Stimulated activated CD8-positive, alpha-beta memory T cell treated with anti-CD3 and anti-CD28 coated beads, Interleukin-7, amount 100 ng/mL, for 1 hour (primary cell): ENCODE measurements at regions not wholly inside any gene's neighbourhood (a gene's known extent, or its start where the extent isn't known, plus 50 kb on each side); places are given as distances from the start of the nearest gene placed in this dataset.
"Not testable (repeated sequence)": the region's sequence is repeated elsewhere in the genome, so short reads cannot be mapped to it uniquely, and the experiment has no call there.

ENCODE experiments used
- DNase-seq, 2 donors: peaks; one replicate each; pipeline ENCODE4 v3.0.0-alpha.2; 2020; ENCODE audit warnings: low read depth in 2 of 2

DNA sequence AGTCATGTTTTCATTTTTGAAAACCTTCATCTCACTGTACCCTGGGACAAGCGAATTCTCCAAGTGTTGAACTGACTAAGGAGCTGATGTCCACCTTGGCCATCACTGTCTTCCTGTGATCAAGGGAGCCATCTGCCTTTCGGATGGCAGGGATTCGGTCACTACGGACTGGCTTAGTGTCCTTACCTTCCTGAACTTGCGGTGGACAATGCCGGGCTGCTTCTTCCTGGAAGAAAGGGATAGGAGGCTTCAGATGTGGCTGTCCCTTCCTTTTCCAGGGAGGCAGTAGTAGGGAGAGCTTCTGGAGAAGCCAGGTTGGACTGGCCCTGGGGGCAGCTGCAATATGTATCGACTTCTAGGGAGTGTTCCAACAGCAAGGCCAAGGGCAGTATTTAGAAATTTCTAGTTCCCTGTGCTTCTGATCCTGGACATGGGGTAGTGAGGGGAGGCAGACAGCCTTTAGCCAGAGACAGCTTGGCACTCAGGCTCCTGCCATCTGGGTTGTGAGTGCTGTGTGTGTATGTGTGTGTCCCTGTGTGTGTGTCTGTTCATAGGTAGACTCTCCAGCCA is 114.6 kb downstream of the IER5 start:
- no peak for DNase-seq

DNA sequence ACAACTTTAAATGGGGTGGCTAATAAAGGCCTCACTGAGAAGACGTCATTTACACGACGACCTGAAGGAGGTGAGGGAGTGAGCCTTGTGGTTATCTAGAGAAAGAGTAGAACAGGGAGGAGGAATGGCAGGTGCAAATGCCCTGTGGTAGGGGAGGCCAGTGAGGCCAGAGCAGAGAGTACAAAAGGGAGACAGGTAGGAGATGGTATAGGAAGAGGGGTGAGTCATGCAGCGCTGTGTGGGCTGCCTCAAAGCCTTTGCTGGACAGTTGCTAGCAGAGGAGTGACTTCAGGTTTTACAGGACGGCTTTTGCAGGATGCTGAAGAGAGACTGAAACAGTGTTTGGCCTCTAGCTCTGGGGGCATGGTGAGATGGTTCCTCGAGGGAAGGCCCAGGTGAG is 116.0 kb downstream of the IER5 start:
- no peak for DNase-seq

DNA sequence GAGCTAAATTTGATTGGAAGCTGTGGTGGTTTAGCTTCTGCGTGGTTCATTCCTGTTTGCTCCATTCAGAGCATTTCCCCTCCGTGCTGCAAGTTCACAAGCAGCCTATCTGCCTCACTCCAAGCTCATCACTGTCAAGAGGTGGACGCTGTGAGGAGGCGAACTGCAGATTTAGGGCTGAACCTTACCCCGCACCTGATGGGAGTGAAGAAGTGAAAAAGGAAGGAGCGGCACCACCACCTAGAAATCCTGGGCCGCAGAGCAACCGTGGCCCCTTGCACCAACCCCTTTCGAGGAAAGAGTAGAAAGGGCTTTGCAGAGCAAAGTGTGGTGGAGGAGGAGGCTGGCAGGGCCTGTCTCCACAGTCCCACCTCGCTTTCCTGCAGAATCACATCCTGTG is 117.4 kb downstream of the IER5 start:
- no peak for DNase-seq

DNA sequence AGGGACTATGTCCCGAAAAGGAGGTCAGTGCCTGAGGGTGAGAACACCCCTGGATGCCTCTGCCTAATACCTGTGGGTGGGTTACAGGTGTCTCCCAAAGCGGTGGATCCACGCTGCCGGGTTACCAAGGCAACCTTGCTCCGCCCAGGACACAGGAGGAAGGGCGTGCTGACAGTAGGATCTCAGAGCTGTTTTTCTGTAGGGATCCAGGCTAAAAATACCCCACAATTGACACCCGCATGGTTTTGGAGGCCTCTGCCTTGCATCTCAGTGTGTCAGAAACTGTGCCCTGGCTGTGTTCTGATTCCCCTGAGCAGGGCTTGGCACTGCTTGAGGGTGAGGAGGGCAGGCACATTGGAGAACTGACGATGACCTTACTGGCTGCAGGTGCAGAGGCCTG is 118.0 kb downstream of the IER5 start:
- DNase-seq: no peak

DNA sequence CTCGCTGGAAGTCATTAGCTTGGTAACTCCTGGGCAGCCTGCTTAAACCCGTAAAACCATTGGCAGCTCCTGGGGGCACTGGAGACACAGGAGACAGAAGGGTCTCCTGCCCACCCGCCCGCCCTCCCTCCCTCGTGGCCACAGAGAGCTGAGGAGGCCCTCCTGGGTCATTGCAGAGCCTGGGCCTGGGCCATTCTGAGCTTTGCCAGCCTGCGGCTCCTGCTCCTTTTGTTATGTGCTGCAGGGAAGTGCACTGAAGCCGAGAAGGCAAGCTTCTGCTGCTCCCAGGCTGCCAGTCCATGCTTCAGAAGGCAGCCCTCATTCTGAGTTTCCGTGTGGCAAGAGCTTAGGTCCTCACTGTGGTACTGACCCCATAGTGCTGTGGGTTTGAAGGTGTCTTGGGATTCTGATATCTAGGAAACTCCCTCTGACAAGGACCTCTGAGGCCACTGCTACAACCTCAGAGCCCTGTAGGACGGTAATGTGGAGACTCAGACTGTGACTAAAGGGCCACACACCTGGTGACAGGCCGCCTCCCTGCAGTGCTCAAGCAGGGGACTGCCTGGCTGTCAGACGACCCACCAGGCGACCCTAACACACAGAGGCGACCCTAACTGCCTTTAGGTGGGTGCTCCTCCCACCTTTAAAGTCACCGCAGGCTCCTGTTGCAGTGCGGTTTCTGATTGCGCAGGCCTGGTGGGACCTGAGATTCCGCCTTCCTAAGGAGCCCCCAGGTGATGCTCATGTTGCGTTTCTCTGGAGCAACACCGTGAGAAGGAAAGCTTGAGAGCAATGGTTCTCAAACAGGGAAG is 118.7 kb downstream of the IER5 start:
- DNase-seq: no peak

- DNase-seq: no peak
These were observed 119.6 kb downstream of the IER5 start for GRCh38 chr1:181208083-181208482.

- DNase-seq: no peak
These were observed 120.5 kb downstream of the IER5 start for GRCh38 chr1:181208967-181209366.

- DNase-seq: no peak
These were observed 124.6 kb downstream of the IER5 start for GRCh38 chr1:181213056-181213455.

GRCh38 chr1:181216591-181216994 is 128.1 kb downstream of the IER5 start:
- DNase-seq: no peak

DNA sequence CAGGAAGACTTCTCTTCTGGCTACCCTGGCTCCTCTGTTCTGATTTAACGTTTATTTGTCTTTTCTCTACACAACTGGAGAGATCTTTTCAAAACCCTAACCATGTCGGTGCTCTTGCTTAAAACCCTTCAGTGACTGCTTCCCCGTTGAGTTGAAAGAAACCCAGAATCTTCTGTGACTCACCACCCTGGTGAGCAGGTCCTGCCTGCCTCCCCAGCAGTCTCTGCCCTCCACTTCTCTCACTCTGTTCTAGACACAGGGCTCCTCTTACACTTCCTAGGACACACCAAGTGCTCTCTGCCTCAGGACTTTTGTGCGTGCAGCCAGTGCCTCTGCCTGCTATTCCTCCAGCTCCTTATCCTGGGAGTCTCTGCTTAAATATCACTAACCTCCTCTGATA is 131.4 kb downstream of the IER5 start:
- DNase-seq: no peak

DNA sequence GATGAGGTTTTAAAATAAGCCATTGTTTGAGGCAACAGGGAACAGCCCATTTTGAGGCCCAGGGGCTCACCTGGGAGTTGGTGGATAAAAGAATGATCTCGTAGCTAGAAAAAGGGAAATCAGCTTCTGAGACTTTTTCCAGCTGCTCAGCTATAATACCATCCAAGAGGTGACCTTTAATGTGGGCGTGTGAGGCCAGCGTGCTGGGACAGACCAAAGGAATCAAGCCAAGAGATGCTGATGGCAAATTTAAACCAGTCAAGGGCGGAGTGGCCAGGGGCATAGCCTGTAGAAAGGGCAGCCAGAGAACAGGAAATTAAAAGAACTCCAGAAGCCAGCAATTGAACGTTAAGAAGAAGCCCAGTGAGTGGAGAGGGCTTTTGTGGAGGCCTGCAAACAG is 132.6 kb downstream of the IER5 start:
- no peak for DNase-seq

DNA sequence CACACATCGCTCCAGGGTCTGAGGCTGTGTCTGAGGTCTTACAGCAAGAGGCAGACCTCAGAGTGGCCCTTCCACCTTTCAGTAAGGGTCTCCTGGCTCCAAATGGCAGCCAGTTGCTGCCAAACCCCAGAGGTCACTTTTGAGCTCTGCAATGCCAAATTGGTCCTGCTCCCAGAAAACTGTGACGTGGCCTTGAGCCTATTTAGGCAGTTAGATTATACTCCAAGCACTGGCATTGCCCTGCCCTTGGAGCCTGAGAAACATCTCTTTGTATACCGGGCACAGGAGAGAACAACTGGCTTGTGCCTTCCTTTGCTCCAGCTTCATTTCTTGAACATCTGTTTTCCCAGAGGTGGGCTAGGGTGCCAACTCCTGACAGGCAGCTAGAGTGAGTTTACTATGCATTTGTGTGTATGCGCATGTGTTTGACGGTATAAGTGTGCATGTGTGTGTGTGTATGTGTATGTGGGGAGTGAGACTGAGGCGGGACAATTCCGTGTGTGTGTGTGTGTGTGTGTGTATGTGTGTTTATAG is 134.5 kb downstream of the IER5 start:
- DNase-seq: no peak

DNA sequence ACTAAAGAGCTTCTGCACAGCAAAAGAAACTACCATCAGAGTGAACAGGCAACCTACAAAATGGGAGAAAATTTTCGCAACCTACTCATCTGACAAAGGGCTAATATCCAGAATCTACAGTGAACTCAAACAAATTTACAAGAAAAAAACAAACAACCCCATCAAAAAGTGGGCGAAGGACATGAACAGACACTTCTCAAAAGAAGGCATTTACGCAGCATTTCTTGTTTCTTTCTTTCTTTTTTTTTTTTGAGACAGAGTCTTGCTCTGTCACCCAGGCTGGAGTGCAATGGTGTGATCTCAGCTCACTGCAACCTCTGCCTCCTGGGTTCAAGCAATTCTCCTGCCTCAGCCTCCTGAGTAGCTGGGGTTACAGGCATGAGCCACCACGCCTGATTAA is 138.2 kb downstream of the IER5 start:
- DNase-seq: not testable (repeated sequence)

- DNase-seq: no peak
These were observed 150.6 kb downstream of the IER5 start for GRCh38 chr1:181239086-181239485.

GRCh38 chr1:181246320-181246719 is 157.8 kb downstream of the IER5 start:
- DNase-seq: not testable (repeated sequence)

GRCh38 chr1:181248361-181248760 is 159.9 kb downstream of the IER5 start:
- DNase-seq: not testable (repeated sequence)

DNA sequence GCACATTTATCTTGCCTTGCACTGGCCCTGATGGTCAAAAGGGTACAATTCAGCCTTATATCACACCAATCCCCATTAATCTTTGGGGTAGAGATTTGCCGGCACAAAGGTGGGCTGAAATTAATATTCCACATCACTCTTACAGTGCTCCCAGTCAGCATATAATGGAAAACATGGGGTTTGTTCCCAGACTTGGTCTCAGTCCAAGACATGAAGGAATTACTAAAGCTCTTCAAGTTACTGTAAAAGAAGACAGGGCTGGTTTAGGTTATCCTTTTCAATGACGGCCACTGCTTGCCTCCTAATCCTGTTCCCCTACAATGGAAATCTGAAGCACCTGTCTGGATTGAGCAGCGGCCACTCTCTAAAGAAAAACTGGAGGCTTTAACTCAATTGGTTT is 160.7 kb downstream of the IER5 start:
- no peak for DNase-seq

- no peak for DNase-seq
These were observed 161.5 kb downstream of the IER5 start for GRCh38 chr1:181250038-181250437.

DNA sequence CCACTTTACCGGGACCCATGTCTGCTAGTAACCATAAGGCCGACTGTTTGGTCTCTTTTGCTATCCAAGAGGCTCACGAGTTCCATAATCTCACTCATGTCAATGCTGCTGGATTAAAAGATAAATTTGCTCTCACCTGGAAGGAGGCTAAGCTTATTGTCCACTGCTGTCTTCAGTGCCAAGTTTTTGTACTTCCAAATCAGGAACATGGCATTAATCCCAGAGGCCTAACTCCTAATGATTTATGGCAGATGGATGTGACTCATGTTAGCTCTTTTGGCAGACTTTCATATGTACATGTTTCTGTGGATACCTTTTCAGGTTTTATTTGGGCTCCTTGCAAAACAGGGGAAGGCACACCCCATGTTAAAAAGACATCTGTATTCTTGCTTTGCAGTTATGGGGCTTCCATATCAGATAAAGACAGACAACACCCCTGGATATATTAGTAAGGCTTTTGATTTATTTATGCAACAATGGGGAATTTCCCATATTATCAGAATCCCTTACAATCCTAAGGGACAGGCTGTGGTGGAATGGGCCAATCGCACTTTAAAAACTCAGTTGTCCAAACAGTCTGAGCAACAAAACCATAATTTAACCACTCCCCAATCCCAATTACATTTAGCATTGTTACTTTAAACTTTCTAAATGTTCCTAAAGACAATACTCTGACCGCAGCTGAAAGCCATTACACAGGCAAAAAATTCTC is 162.7 kb downstream of the IER5 start:
- DNase-seq: no peak

DNA sequence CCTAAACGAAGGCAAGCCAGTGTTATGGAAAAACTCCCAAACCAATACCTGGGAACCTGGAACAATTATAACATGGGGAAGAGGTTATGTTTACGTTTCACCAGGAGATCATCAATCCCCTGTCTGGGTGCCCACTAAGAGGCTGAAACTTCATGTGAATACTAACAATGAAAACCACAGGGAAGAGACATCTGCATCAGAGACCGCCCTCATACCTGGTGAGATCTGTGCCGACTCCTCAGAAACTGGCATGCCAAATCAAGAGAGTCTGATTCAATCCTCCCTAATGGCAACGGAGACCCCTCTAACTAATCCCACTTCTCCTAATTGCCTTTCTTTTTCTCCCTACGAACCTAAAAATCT is 163.2 kb downstream of the IER5 start:
- no peak for DNase-seq

GRCh38 chr1:181253601-181254000 is 165.1 kb downstream of the IER5 start:
- not testable (repeated sequence) for DNase-seq

- no peak for DNase-seq
These were observed 166.9 kb downstream of the IER5 start for GRCh38 chr1:181255270-181255929.
